GM12875 (cell line): ENCODE measurements at regions not wholly inside any gene's neighbourhood (a gene's known extent, or its start where the extent isn't known, plus 50 kb on each side); places are given as distances from the start of the nearest gene placed in this dataset.

ENCODE experiments used
- H3K4me3 ChIP-seq: one replicate; pipeline ENCODE4 v1.5.1; 2011; ENCODE audit warnings: low read depth, low read length, control low read depth
- TF ChIP-seq, protein P1 (sequence below): IDR thresholded peaks from 2 replicates; pipeline ENCODE4 v1.5.1; 2011; ENCODE audit warnings: low read depth, mild to moderate bottlenecking, control low read depth, inconsistent platforms, low read length, moderate library complexity, borderline replicate concordance; ENCODE audit not compliant: insufficient read depth

GRCh38 chr2:49687918-49688317 is 533.6 kb upstream of the FSHR start:
- H3K4me3 ChIP-seq = no peak overlapping the region
- TF ChIP-seq, protein P1, sequence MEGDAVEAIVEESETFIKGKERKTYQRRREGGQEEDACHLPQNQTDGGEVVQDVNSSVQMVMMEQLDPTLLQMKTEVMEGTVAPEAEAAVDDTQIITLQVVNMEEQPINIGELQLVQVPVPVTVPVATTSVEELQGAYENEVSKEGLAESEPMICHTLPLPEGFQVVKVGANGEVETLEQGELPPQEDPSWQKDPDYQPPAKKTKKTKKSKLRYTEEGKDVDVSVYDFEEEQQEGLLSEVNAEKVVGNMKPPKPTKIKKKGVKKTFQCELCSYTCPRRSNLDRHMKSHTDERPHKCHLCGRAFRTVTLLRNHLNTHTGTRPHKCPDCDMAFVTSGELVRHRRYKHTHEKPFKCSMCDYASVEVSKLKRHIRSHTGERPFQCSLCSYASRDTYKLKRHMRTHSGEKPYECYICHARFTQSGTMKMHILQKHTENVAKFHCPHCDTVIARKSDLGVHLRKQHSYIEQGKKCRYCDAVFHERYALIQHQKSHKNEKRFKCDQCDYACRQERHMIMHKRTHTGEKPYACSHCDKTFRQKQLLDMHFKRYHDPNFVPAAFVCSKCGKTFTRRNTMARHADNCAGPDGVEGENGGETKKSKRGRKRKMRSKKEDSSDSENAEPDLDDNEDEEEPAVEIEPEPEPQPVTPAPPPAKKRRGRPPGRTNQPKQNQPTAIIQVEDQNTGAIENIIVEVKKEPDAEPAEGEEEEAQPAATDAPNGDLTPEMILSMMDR = no peak

GRCh38 chr2:49686897-49687442 is 532.7 kb upstream of the FSHR start:
- no peak overlapping the region for H3K4me3 ChIP-seq

GRCh38 chr2:49686291-49686690 is 532.0 kb upstream of the FSHR start:
- TF ChIP-seq, protein P1 = no peak
- H3K4me3 ChIP-seq = no peak overlapping the region

More at GRCh38 chr2:49686897-49687442, 532.7 kb upstream of the FSHR start:
- TF ChIP-seq, protein P1 = no peak

GRCh38 chr2:49677227-49677626 is 522.9 kb upstream of the FSHR start:
- TF ChIP-seq, protein P1 = no peak
- no peak overlapping the region for H3K4me3 ChIP-seq

- TF ChIP-seq, protein P1 = no peak
- no peak overlapping the region for H3K4me3 ChIP-seq
Measured at GRCh38 chr2:49664827-49665226, 510.5 kb upstream of the FSHR start.

DNA sequence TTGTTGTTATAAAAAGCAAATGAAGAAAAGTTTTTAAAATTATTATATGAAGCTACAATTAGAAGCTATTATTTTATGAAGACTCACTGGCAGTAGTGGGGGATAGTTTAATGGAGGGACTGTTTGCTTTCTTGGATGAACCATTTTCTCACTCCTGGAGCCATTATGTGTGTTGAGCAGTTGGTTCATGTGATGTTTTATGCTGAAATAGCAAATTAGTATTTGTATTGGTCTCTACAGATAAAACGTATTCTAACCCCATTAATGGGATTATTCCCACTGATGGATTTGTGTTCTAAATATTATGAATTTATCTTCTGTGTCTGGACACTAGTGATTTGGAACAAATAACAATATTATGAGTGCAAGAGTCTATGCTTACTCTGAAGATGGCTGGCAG is 507.5 kb upstream of the FSHR start:
- TF ChIP-seq, protein P1 = no peak

GRCh38 chr2:49656853-49657252 is 502.5 kb upstream of the FSHR start:
- TF ChIP-seq, protein P1 = no peak
- H3K4me3 ChIP-seq = no peak overlapping the region

More for the DNA sequence above, 507.5 kb upstream of the FSHR start:
- H3K4me3 ChIP-seq = no peak overlapping the region
